Naive thymus-derived CD4-positive, alpha-beta T cell (primary cell): ENCODE measurements at regions not wholly inside any gene's neighbourhood (a gene's known extent, or its start where the extent isn't known, plus 50 kb on each side); places are given as distances from the start of the nearest gene placed in this dataset.
"Not testable (repeated sequence)": the region's sequence is repeated elsewhere in the genome, so short reads cannot be mapped to it uniquely, and the experiment has no call there.

ENCODE experiments used
- ATAC-seq: fragments of 150-1000 bp; cut with Tn5 transposase; 2 replicates; pipeline ENCODE4 v1.10.0; 2021; ENCODE audit warnings: mild to moderate bottlenecking, moderate library complexity
- CTCF ChIA-PET: fragments of 350-600 bp; sonication (Branson Sonifier 250); formaldehyde crosslinking; loops from one replicate; lab custom pipeline; 2021; ENCODE audit warnings: antibody characterized with exemption; lab: Charles Lee
- POLR2A ChIA-PET: fragments of 350-600 bp; sonication (Branson Sonifier 250); formaldehyde crosslinking; loops from one replicate; lab custom pipeline; 2021; ENCODE audit warnings: antibody characterized with exemption, inconsistent platforms; lab: Charles Lee
- DNase-seq, 9 donors: peaks; one replicate each; pipeline versions ENCODE4 v3.0.0 to v3.0.0-alpha.2; 2020 to 2022; ENCODE audit warnings: mixed read lengths in 1 of 9
- H3K27ac ChIP-seq: one replicate; pipeline ENCODE4 v1.7.0; 2013; ENCODE audit warnings: mild to moderate bottlenecking, low read depth, low read length, moderate library complexity
- H3K27me3 ChIP-seq, 2 donors: one replicate each; pipeline ENCODE4 v1.7.0; 2013; ENCODE audit warnings: low read length in 2 of 2, mild to moderate bottlenecking in 2 of 2, moderate library complexity in 2 of 2; ENCODE audit not compliant: control insufficient read depth in 2 of 2, insufficient read depth in 2 of 2
- H3K36me3 ChIP-seq, 3 experiments: 1 replicate in 2 of 3; 2 replicates in 1 of 3; pipeline ENCODE4 v1.7.0; 2013; ENCODE audit warnings: low read length in 3 of 3, mild to moderate bottlenecking in 3 of 3, moderate library complexity in 1 of 3; ENCODE audit not compliant: insufficient read depth in 3 of 3, control insufficient read depth in 2 of 3
- H3K4me1 ChIP-seq, 2 donors: one replicate each; pipeline ENCODE4 v1.7.0; 2013; ENCODE audit warnings: low read length in 2 of 2, mild to moderate bottlenecking in 2 of 2, moderate library complexity in 1 of 2; ENCODE audit not compliant: control insufficient read depth in 2 of 2, insufficient read depth in 2 of 2
- H3K4me3 ChIP-seq: 2 replicates; pipeline ENCODE4 v1.7.0; 2013; ENCODE audit warnings: mild to moderate bottlenecking, low read length
- H3K9me3 ChIP-seq, 3 experiments: 1 replicate in 2 of 3; 2 replicates in 1 of 3; pipeline ENCODE4 v1.7.0; 2013; ENCODE audit warnings: low read length in 3 of 3; ENCODE audit not compliant: control insufficient read depth in 2 of 3
- H3K27ac Mint-ChIP-seq, 9 donors: one replicate each; pipeline ENCODE4 v1.8.0; 2020 to 2022; ENCODE audit warnings: mixed read lengths in 9 of 9, mild to moderate bottlenecking in 8 of 9, moderate library complexity in 5 of 9, inconsistent platforms in 2 of 9
- H3K27me3 Mint-ChIP-seq, 5 donors: one replicate each; pipeline ENCODE4 v1.8.0; 2021 to 2022; ENCODE audit warnings: mixed read lengths in 5 of 5, mild to moderate bottlenecking in 1 of 5
- H3K36me3 Mint-ChIP-seq, 5 donors: one replicate each; pipeline ENCODE4 v1.8.0; 2020 to 2022; ENCODE audit warnings: mixed read lengths in 5 of 5, mild to moderate bottlenecking in 3 of 5, inconsistent platforms in 1 of 5
- H3K4me1 Mint-ChIP-seq, 7 donors: one replicate each; pipeline ENCODE4 v1.8.0; 2020 to 2022; ENCODE audit warnings: mixed read lengths in 7 of 7, mild to moderate bottlenecking in 3 of 7, inconsistent platforms in 1 of 7
- H3K4me3 Mint-ChIP-seq, 10 donors: one replicate each; pipeline ENCODE4 v1.8.0; 2020 to 2022; ENCODE audit warnings: mild to moderate bottlenecking in 10 of 10, mixed read lengths in 10 of 10, moderate library complexity in 6 of 10, inconsistent platforms in 2 of 10
- H3K9me3 Mint-ChIP-seq, 11 donors: one replicate each; pipeline ENCODE4 v1.8.0; 2020 to 2022; ENCODE audit warnings: mixed read lengths in 11 of 11, mild to moderate bottlenecking in 4 of 11, inconsistent platforms in 1 of 11, moderate library complexity in 1 of 11
- intact Hi-C, 2 donors: fragments of 100-400 bp; cut with micrococcal nuclease; formaldehyde crosslinking; loops; one replicate each; pipeline ENCODE4 v1.15.1; 2023

GRCh38 chr10:55183993-55184392, 383.0 kb upstream of the PCDH15 start:
- no peak for ATAC-seq
- no peaks in the 10 kb centered on the region for H3K4me1 Mint-ChIP-seq

GRCh38 chr10:55180357-55180756, 379.3 kb upstream of the PCDH15 start:
- H3K4me3 Mint-ChIP-seq = no peak overlapping the region
- Histone ChIP-seq H3K4me1 (no peaks in the 10 kb centered on the region), H3K27me3 (no peaks in the 10 kb centered on the region)

More at GRCh38 chr10:55183993-55184392, 383.0 kb upstream of the PCDH15 start:
- Histone ChIP-seq H3K4me1 (no peaks in the 10 kb centered on the region), H3K27me3 (no peaks in the 10 kb centered on the region), H3K9me3 (no peaks in the 10 kb centered on the region), H3K4me3 (no peak overlapping the region), H3K27ac (no peak overlapping the region), H3K36me3 (no peaks in the 10 kb centered on the region)
- ChIA-PET POLR2A (no interaction called here), CTCF (no interaction called here)
- intact Hi-C loops = no loop called here
- Mint-ChIP-seq H3K27me3 (no peaks in the 10 kb centered on the region), H3K36me3 (no peaks in the 10 kb centered on the region), H3K9me3 (peaks cover 0 to 15% (median 0%) of the 10 kb centered on the region in 11 donors), H3K4me3 (no peak overlapping the region), H3K27ac (no peak overlapping the region)
- no peak for DNase-seq

GRCh38 chr10:55174419-55174818, 373.4 kb upstream of the PCDH15 start:
- CTCF ChIA-PET = no interaction called here
- no peaks in the 10 kb centered on the region for H3K4me1 Mint-ChIP-seq
- H3K36me3 Mint-ChIP-seq = no peaks in the 10 kb centered on the region
- no peak overlapping the region for H3K27ac Mint-ChIP-seq
- POLR2A ChIA-PET = no interaction called here
- intact Hi-C loops = no loop called here
- no peaks in the 10 kb centered on the region for H3K36me3 ChIP-seq
- no peaks in the 10 kb centered on the region for H3K27me3 ChIP-seq
- DNase-seq = no peak
- H3K27ac ChIP-seq = no peak overlapping the region
- H3K4me1 ChIP-seq = no peaks in the 10 kb centered on the region
- no peaks in the 10 kb centered on the region for H3K9me3 ChIP-seq
- H3K9me3 Mint-ChIP-seq = peaks cover 0 to 16% (median 4%) of the 10 kb centered on the region in 11 donors
- H3K4me3 Mint-ChIP-seq = no peak overlapping the region
- H3K27me3 Mint-ChIP-seq = no peaks in the 10 kb centered on the region
- ATAC-seq = no peak
- H3K4me3 ChIP-seq = no peak overlapping the region

More at GRCh38 chr10:55180357-55180756, 379.3 kb upstream of the PCDH15 start:
- H3K9me3 Mint-ChIP-seq = peaks cover 0 to 15% (median 4%) of the 10 kb centered on the region in 11 donors
- no peaks in the 10 kb centered on the region for H3K4me1 Mint-ChIP-seq
- ATAC-seq = no peak
- Histone ChIP-seq H3K9me3 (no peaks in the 10 kb centered on the region), H3K36me3 (no peaks in the 10 kb centered on the region), H3K4me3 (no peak overlapping the region), H3K27ac (no peak overlapping the region)
- no peaks in the 10 kb centered on the region for H3K27me3 Mint-ChIP-seq
- ChIA-PET POLR2A (no interaction called here), CTCF (no interaction called here)
- H3K27ac Mint-ChIP-seq = no peak overlapping the region
- DNase-seq = no peak
- no peaks in the 10 kb centered on the region for H3K36me3 Mint-ChIP-seq
- intact Hi-C loops = no loop called here

- Mint-ChIP-seq H3K27me3 (no peaks in the 10 kb centered on the region), H3K4me3 (no peak overlapping the region), H3K27ac (no peak overlapping the region), H3K36me3 (no peaks in the 10 kb centered on the region), H3K9me3 (peaks cover 0 to 16% (median 0%) of the 10 kb centered on the region in 11 donors), H3K4me1 (no peaks in the 10 kb centered on the region)
- POLR2A ChIA-PET = no interaction called here
- no peaks in the 10 kb centered on the region for H3K36me3 ChIP-seq
- ATAC-seq (no peak), DNase-seq (no peak)
- no peak overlapping the region for H3K27ac ChIP-seq
- no peaks in the 10 kb centered on the region for H3K9me3 ChIP-seq
- intact Hi-C loops = no loop called here
- CTCF ChIA-PET = no interaction called here
- no peak overlapping the region for H3K4me3 ChIP-seq
- no peaks in the 10 kb centered on the region for H3K4me1 ChIP-seq
- H3K27me3 ChIP-seq = no peaks in the 10 kb centered on the region
Measured at GRCh38 chr10:55169493-55169892, 368.5 kb upstream of the PCDH15 start.

- DNase-seq (no peak), ATAC-seq (no peak)
- Histone ChIP-seq H3K9me3 (no peaks in the 10 kb centered on the region), H3K36me3 (no peaks in the 10 kb centered on the region), H3K27ac (no peak overlapping the region), H3K4me3 (no peak overlapping the region), H3K4me1 (no peaks in the 10 kb centered on the region), H3K27me3 (no peaks in the 10 kb centered on the region)
- no peak overlapping the region for H3K4me3 Mint-ChIP-seq
- POLR2A ChIA-PET = no interaction called here
- no peak overlapping the region for H3K27ac Mint-ChIP-seq
- CTCF ChIA-PET = no interaction called here
- H3K36me3 Mint-ChIP-seq = no peaks in the 10 kb centered on the region
- peaks cover 0 to 16% (median 0%) of the 10 kb centered on the region in 11 donors for H3K9me3 Mint-ChIP-seq
- intact Hi-C loops = no loop called here
- H3K4me1 Mint-ChIP-seq = no peaks in the 10 kb centered on the region
- H3K27me3 Mint-ChIP-seq = no peaks in the 10 kb centered on the region
Measured at GRCh38 chr10:55168343-55168742, 367.3 kb upstream of the PCDH15 start.

GRCh38 chr10:55163388-55163979, 362.5 kb upstream of the PCDH15 start:
- DNase-seq (no peak), ATAC-seq (no peak)
- no peaks in the 10 kb centered on the region for H3K27me3 Mint-ChIP-seq
- Histone ChIP-seq H3K27me3 (no peaks in the 10 kb centered on the region), H3K4me1 (no peaks in the 10 kb centered on the region), H3K27ac (no peak overlapping the region), H3K4me3 (no peak overlapping the region), H3K36me3 (no peaks in the 10 kb centered on the region), H3K9me3 (no peaks in the 10 kb centered on the region)
- H3K36me3 Mint-ChIP-seq = no peaks in the 10 kb centered on the region
- H3K27ac Mint-ChIP-seq = no peak overlapping the region
- peaks cover 0 to 5% (median 0%) of the 10 kb centered on the region in 11 donors for H3K9me3 Mint-ChIP-seq
- ChIA-PET CTCF (no interaction called here), POLR2A (no interaction called here)
- no peak overlapping the region for H3K4me3 Mint-ChIP-seq
- intact Hi-C loops = no loop called here
- H3K4me1 Mint-ChIP-seq = no peaks in the 10 kb centered on the region

- POLR2A ChIA-PET, H3K4me1 Mint-ChIP-seq, H3K9me3 Mint-ChIP-seq, ATAC-seq, H3K9me3 ChIP-seq, H3K27me3 ChIP-seq, DNase-seq, intact Hi-C loops, H3K4me3 ChIP-seq, H3K27ac Mint-ChIP-seq, H3K27ac ChIP-seq, H3K4me1 ChIP-seq, CTCF ChIA-PET, H3K4me3 Mint-ChIP-seq, H3K27me3 Mint-ChIP-seq, H3K36me3 ChIP-seq, H3K36me3 Mint-ChIP-seq: not testable (repeated sequence)
Measured at GRCh38 chr10:55162321-55162720, 361.3 kb upstream of the PCDH15 start.
